GM18508 (cell line): ENCODE measurements at regions not wholly inside any gene's neighbourhood (a gene's known extent, or its start where the extent isn't known, plus 50 kb on each side); places are given as distances from the start of the nearest gene placed in this dataset.

Experiments used
- ATAC-seq: cut with Tn5 transposase; IDR thresholded peaks from one replicate; pipeline ENCODE4 v1.9.1; 2021; ENCODE audit warnings: moderate number of reproducible peaks; ENCODE audit not compliant: insufficient read depth, unreplicated experiment

GRCh38 chr13:67803118-67803517 is 573.0 kb upstream of the PCDH9 start:
- ATAC-seq: no peak

GRCh38 chr13:67792151-67792676 is 562.1 kb upstream of the PCDH9 start:
- no peak for ATAC-seq

GRCh38 chr13:67791047-67791446 is 560.9 kb upstream of the PCDH9 start:
- no peak for ATAC-seq

- no peak for ATAC-seq
Observed at GRCh38 chr13:67776151-67776550, 546.0 kb upstream of the PCDH9 start.

DNA sequence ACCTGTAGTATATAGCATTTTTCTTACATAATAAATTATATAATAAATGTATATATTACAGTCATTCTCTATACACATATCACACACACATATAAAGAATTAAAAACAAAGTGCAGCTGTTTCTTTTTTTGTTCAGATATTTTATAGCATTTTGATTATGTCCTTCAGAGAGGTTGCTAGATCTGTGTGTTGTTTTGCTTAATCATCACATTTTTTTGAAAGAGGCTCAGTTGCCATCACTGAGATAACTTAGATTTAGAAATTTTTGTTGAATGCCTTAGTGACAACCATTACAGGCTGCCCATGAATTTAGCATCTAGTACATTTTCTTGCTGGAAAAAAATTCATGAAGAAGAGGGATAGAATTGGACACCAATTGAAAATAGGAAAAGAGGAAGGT is 545.2 kb upstream of the PCDH9 start:
- ATAC-seq: no peak

DNA sequence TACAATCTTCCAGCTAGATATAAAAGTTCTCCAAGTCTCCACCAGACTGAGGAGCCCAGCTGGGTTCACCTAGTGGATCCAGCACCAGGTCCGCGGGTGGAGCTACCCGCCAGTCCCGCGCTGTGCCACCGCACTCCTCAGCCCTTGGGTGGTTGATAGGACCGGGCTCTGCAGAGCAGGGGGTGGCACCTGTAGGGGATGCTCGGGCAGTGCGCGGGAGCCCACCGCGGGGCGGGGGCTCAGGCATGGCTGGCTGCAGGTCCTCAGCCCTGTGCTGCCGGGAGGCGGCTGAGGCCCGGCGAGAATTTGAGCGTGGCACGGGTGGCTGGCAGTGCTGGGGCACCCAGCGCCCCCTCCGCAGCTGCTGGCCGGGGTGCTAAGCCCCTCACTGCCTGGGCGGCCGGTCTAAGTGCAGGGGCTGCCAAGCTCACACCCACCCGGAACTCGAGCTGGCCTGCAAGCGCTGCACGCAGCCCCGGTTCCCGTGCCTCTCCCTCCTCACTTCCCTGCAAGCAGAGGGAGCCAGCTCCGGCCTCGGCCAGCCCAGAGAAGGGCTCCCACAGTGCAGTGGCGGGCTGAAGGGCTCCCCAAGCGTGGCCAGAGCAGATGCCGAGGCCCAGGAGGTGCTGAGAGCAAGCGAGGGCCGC is 542.8 kb upstream of the PCDH9 start:
- ATAC-seq: no peak

DNA sequence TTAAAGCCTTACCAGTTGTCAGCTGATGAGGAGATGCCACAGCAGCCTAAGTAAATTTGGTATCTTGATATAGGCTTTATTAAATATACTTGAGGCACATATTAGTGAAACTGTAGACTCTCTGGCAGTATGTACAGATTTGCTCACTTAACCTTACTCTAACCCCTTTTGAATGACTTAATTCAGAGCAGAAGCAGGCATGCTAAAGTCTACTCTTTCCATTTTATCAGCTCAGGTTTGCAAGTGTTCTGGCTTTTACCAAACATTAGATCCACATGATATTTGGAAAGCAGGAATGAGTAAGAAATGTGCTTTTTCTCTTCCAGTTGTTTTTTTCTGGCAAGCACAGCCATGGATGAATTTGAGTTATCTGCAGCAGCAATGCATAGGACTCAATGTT is 541.0 kb upstream of the PCDH9 start:
- no peak for ATAC-seq

- no peak for ATAC-seq
Observed at GRCh38 chr13:67769987-67770341, 539.8 kb upstream of the PCDH9 start.

DNA sequence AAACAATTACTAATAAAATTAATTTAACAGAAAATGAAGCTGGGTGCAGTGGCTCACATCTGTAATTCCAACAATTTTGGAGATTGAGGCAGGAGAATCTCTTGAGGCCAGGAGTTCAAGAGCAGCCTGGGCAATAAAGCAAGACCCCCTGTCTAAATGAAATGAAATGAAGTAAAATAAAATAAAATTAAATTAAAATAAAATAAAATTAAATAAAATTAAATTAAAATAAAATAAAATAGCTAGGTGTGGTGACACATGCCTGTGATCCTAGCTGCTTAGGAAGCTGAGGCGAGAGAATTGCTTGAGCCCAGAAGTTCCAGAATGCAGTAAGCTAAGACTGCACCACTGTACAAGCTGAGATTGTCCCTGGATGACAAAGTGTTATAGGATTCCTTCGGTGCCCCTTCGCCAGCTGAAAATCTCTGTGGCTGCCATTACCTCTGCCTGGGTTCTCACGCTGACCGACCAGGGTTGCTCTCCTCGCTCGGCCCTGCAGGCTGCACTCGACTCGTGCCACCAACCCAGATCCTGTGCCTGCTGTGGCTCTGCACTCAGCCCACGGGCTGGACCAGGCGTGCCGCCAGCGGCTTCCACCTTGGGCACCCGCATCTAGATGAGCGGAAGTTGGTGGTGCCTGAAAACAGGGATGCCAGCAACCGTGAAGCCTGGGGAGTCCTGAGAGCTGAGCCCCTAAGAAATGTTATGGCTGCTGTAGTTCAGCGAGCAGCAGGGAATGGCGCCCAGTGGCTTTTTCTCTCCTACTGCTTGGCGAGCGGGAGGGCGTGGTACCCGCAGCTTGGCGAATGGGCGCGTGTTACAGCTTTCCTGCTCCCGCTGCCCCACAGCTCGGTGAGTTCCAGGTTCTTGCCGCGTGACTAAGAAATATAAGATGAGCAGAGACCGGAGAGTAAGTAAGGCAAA is 539.2 kb upstream of the PCDH9 start:
- no peak for ATAC-seq

GRCh38 chr13:67763984-67764383 is 533.8 kb upstream of the PCDH9 start:
- ATAC-seq: no peak

DNA sequence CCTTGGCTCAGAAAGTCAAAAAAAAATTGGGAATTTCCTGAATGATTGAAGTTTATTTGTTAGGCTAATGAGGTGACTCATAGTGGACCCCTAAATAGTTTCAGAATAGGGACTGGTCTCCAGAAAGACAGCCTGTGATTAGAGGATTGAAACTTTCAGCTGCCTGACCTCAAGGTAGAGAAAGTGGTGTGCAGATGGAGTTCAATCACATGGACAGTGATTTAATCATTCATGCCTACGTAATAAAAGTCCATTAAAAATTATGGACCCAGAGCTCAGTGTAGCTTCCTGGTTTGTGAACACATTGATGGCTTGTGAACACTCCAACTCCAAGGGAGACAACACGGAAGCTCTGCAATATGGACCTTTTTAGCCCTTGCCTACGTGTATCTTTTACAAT is 533.2 kb upstream of the PCDH9 start:
- ATAC-seq: no peak

- no peak for ATAC-seq
Observed at GRCh38 chr13:67758975-67759374, 528.8 kb upstream of the PCDH9 start.

DNA sequence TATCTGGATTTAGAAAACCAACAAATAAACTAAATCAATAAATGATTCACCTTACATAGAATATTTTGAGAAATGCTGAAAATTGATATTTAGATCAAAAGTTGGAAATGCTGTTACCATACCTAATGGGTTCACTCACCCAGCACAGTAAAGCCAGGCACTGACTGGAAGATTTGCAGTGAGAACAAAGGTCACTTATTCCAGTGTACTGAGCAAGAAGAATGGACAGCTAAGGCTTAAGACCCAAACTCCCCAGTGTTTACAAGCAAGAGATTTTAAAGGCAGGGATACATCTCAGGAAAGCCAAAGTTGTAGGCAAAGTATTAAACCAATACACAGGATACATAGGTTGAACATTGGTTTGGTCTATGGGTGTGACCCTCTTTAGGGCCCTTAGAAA is 523.9 kb upstream of the PCDH9 start:
- no peak for ATAC-seq

DNA sequence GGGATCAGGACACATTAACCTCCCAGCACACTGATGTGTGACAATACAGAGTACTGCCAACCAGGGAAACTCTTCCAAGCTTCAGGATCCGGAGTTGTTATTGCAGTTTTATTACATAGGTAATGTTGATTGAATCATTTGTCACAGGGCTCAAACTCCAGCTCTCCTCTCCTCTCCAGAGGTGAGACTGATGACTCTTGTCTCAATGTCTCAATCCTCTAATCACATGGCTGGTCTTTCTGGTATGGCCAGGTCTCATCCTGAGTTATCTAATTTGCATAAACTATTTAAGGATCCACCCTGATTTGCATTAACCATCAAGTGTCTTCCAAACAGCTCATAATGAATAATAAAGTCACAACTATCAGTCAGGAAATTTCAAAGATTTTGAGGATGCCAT is 522.6 kb upstream of the PCDH9 start:
- ATAC-seq: no peak

DNA sequence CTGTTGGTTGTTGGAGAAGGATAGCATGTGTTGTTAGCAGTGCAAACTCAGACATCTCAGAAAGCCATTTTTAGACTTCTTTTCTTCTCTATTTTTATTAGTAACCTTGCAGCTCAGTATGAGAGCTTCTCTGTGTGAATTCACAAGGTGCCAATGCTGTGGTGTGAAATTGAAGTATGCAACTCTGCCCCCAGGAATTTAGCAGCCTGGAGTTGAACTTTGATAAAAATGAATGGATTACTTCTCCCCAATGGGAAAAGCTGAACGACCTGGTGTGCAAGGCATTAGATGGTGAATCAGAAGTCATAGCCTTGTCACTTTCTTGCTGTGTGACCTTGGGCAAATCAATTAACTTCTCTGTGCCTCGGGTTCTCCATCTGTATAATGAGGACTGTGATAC is 512.3 kb upstream of the PCDH9 start:
- no peak for ATAC-seq

GRCh38 chr13:67740871-67741535 is 510.9 kb upstream of the PCDH9 start:
- ATAC-seq: no peak

GRCh38 chr13:67736646-67737420 is 506.7 kb upstream of the PCDH9 start:
- no peak for ATAC-seq

DNA sequence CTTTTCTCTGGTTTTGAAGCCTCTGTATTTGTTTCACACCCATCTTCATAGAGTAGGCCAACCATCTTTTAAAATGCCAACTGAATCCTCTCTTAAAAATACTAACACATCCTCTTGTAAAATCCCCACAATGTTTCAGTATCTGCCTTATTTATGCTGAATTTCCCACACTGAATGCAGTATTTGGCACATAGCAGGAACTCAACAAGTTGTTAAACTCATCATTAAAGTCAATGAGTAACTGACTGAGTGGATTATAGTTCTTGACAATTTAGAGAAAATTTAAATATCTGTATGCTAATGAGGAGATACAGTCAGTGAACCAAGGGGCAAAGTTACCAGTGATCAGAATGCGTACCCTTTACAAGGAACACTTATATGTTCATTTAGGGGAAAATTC is 505.5 kb upstream of the PCDH9 start:
- ATAC-seq: no peak

DNA sequence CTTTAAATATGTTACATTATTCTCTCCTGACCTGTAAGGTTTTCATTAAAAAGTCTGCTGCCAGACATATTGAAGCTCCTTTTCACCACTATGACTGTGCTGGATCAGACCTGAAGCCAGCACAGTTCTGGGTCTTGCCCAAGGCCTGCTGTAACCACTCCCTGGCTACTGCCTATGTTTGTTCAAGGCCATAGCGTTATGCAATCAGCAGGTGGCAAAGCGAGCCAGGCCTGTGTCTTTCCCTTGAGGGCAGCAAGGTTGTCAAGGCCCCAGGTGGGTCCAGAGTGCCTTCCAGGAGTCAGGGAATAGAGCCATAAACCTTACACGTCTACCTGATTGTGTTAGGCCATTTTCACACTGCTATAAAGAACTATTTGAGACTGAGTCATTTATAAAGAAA is 496.8 kb upstream of the PCDH9 start:
- no peak for ATAC-seq

- no peak for ATAC-seq
Observed at GRCh38 chr13:67725999-67726398, 495.9 kb upstream of the PCDH9 start.
